Mesothelial cell of epicardium (in vitro differentiated cells): ENCODE measurements at regions not wholly inside any gene's neighbourhood (a gene's known extent, or its start where the extent isn't known, plus 50 kb on each side); places are given as distances from the start of the nearest gene placed in this dataset.
A peak's percentile ranks its signal among the peaks of the same experiment; 100 is the strongest.

Source experiments
- DNase-seq, 2 experiments: peaks; one replicate each; pipeline ENCODE4 v3.0.0; 2021; ENCODE audit warnings: low spot score in 2 of 2; ENCODE audit not compliant: unreplicated experiment in 2 of 2
- H3K27ac Mint-ChIP-seq: 2 replicates; pipeline ENCODE4 v1.8.0; 2021; ENCODE audit warnings: mixed read lengths
- H3K27me3 Mint-ChIP-seq: 2 replicates; pipeline ENCODE4 v1.8.0; 2021; ENCODE audit warnings: low read depth, mixed read lengths
- H3K36me3 Mint-ChIP-seq: 2 replicates; pipeline ENCODE4 v1.8.0; 2021; ENCODE audit warnings: mixed read lengths
- H3K4me1 Mint-ChIP-seq: 2 replicates; pipeline ENCODE4 v1.8.0; 2021; ENCODE audit warnings: mixed read lengths
- H3K4me3 Mint-ChIP-seq: 2 replicates; pipeline ENCODE4 v1.8.0; 2021; ENCODE audit warnings: mild to moderate bottlenecking, moderate library complexity, mixed read lengths
- H3K9me3 Mint-ChIP-seq: 2 replicates; pipeline ENCODE4 v1.8.0; 2021; ENCODE audit warnings: mixed read lengths
- CTCF ChIP-seq: fragments of 200-600 bp; sonication (generic); IDR thresholded peaks from one replicate; pipeline ENCODE4 v1.5.0; 2021; ENCODE audit warnings: antibody characterized with exemption; ENCODE audit not compliant: unreplicated experiment

GRCh38 chr13:34351134-34351533, 533.2 kb downstream of the RFC3 start:
- no peaks in the 10 kb centered on the region for H3K27me3 Mint-ChIP-seq
- H3K9me3 Mint-ChIP-seq = no peaks in the 10 kb centered on the region
- H3K27ac Mint-ChIP-seq = no peak overlapping the region
- TF ChIP-seq CTCF = no peak
- DNase-seq = no peak
- H3K4me1 Mint-ChIP-seq = peaks cover 17% of the 10 kb centered on the region
- no peaks in the 10 kb centered on the region for H3K36me3 Mint-ChIP-seq
- no peak overlapping the region for H3K4me3 Mint-ChIP-seq

GRCh38 chr13:34352958-34353357, 535.0 kb downstream of the RFC3 start:
- TF ChIP-seq CTCF = no peak
- H3K4me1 Mint-ChIP-seq = peaks cover 13% of the 10 kb centered on the region
- no peaks in the 10 kb centered on the region for H3K27me3 Mint-ChIP-seq
- H3K9me3 Mint-ChIP-seq = no peaks in the 10 kb centered on the region
- H3K4me3 Mint-ChIP-seq = no peak overlapping the region
- H3K36me3 Mint-ChIP-seq = no peaks in the 10 kb centered on the region
- H3K27ac Mint-ChIP-seq = no peak overlapping the region
- DNase-seq = no peak

- Mint-ChIP-seq H3K27ac (peak overlapping the region; percentile 22), H3K4me3 (no peak overlapping the region), H3K36me3 (no peaks in the 10 kb centered on the region), H3K27me3 (no peaks in the 10 kb centered on the region), H3K9me3 (no peaks in the 10 kb centered on the region), H3K4me1 (peaks cover 16% of the 10 kb centered on the region)
- no peak for DNase-seq
- no peak for TF ChIP-seq CTCF
These were observed 538.9 kb downstream of the RFC3 start for GRCh38 chr13:34356686-34357434.

GRCh38 chr13:34357435-34358232, 539.7 kb downstream of the RFC3 start:
- Mint-ChIP-seq H3K36me3 (no peaks in the 10 kb centered on the region), H3K27me3 (no peaks in the 10 kb centered on the region), H3K4me3 (no peak overlapping the region), H3K27ac (no peak overlapping the region), H3K9me3 (no peaks in the 10 kb centered on the region), H3K4me1 (peaks cover 16% of the 10 kb centered on the region)
- no peak for TF ChIP-seq CTCF
- no peak for DNase-seq

GRCh38 chr13:34358811-34359513, 541.0 kb downstream of the RFC3 start:
- DNase-seq = no peak
- Mint-ChIP-seq H3K27ac (no peak overlapping the region), H3K27me3 (no peaks in the 10 kb centered on the region), H3K36me3 (no peaks in the 10 kb centered on the region), H3K9me3 (no peaks in the 10 kb centered on the region), H3K4me1 (peaks cover 16% of the 10 kb centered on the region), H3K4me3 (no peak overlapping the region)
- TF ChIP-seq CTCF = no peak
